ENCODE measurements at regions not wholly inside any gene's neighbourhood (a gene's known extent, or its start where the extent isn't known, plus 50 kb on each side); places are given as distances from the start of the nearest gene placed in this dataset.
A peak's percentile ranks its signal among the peaks of the same experiment; 100 is the strongest.

- no peak for DNase-seq
Measured at GRCh38 chr6:110033101-110033500, 55.0 kb downstream of the GPR6 start.

- no peak for DNase-seq
Measured at GRCh38 chr6:110033749-110034666, 55.9 kb downstream of the GPR6 start.

DNA sequence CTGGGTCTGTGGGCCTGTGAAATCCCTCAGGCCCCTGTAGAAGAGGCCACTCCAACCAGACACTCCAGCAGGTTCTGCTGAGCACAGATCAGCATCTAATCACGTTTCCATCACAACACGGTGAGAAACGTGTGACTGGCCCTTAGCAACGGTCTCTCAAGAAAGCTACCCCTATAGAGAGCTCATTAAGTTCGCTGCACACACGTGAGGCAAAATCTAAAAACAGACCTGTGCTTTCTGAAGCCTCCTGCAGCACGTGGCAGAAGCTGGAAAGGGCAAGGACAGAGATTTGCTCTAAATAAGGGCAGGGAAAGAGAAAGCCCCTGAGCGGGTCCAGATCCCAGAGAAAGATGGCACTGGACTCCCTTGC is 56.5 kb downstream of the GPR6 start:
- no peak for DNase-seq

- no peak for DNase-seq
Measured at GRCh38 chr6:110035321-110035720, 57.2 kb downstream of the GPR6 start.

DNA sequence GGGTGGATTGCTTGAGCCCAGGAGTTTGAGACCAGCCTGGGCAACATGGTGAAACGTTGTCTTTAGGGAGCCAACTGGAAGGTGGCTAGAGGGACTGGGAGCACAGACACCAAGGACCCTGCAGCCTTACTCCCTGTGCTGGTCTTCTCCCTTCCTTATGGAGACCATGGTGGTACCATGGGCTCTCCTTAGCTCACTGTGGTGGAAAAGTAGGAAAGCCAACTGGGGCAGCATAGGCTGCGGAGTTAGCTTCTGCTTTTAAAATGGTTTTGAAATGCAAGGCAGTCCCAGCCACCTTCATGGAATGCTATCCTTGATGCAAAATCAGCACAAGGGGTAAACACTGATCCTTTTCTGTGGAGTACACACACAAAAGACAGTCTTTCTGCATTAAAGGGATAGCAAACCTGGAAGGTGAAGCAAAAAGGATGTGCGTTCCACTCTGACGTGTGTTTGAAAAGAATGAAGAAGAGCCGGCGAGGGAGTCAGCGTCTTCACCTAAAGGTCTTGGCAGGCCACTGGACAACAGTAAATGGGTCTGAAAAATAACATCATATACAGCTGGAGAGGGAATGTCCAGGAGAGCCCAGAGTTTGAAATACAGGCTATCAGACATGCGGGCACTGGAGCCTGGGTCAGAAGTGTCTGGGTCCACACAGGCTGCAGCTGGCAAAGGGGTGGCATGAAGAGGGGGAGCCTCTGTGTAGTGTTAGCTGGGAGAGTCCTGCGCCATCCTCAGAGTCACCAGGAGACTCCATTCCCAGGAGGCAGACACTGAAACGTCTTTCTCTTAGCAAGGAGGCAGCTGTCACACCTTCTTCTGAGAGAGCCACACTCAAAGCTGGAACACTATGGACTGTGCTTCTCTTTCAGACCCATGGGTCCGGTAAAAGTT is 58.5 kb downstream of the GPR6 start:
- no peak for DNase-seq

DNA sequence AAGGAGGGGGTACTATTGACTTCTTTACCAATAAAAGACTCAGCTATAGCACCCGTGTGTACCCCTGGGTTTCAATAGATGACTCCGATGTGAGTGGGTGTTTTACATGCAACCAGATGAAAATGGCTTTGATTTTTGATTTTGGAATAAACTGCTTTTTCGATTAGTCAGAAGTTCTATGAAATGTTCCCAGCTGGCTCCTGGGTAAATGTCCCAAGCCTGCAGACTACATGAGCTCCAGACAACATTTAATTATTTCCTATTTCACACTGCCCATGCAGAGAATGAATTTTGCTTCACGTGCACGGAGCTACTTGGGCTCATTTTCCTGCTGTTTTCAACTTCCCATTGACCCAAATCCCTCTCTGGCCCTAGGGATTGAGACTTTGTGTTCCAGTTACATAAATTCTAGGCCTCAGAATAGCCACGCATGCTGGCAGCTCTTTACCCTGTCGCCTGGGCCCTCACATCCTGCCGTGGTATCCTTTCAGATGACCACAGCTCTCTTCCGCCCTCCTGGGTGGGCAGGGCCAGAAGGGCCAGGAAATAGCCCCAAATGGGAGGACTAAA is 59.7 kb downstream of the GPR6 start:
- no peak for DNase-seq

GRCh38 chr6:110039364-110039980 is 61.4 kb downstream of the GPR6 start:
- peak; percentile 83 for DNase-seq

GRCh38 chr6:110039981-110040383 is 61.9 kb downstream of the GPR6 start:
- peak; percentile 40 for DNase-seq

- DNase-seq = no peak
Measured at GRCh38 chr6:110040716-110041115, 62.6 kb downstream of the GPR6 start.

GRCh38 chr6:110041126-110041525 is 63.0 kb downstream of the GPR6 start:
- no peak for DNase-seq

DNA sequence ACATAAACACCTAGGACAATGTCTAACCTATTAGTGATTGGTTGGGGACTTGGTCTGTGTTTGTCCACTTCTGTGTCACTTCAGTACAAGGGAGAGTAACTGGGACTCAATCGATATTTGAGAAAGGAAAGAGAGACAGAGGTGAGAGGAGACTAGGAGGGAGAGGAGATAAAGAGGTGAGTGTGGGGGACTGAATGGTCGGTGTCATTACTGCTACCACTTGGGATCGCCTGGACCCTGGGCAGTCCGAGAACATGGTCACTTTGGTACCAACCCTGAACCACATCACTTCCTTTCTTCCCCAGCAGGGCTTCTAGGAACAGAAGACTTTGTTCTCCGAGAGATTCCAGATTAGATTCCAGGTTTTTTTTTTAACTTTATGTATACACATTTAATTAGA is 63.7 kb downstream of the GPR6 start:
- no peak for DNase-seq

DNA sequence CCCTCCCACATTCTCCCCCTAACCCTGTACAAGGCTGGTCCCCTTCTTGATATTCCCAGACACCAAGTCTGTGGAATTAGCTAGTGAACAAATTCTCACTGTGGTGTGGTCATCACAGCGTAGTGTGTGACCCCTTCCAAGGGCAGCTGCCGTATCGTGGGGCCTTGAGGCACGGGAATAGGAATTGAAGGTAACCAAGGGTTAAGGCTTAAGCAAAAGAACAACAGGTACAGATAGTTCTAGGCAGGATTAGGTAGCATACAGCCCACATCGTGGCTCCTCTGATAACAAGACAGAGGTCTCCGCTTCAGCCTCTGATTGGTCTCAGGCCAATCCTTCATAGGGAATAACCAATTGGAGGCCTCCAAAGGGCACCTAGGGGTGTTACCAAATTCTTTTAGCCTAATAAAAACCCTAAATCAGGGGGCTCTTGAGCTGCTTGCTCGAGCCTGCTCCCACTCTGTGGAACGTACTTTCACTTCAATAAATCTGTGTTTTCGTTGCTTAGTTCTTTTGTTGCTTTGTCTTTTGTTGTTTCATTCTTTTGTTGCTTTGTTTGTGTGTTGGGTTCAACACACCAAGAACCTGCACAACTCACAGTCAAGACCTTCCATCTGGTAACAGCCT is 64.7 kb downstream of the GPR6 start:
- DNase-seq = no peak

- DNase-seq = no peak
Measured at GRCh38 chr6:110043366-110043994, 65.4 kb downstream of the GPR6 start.

DNA sequence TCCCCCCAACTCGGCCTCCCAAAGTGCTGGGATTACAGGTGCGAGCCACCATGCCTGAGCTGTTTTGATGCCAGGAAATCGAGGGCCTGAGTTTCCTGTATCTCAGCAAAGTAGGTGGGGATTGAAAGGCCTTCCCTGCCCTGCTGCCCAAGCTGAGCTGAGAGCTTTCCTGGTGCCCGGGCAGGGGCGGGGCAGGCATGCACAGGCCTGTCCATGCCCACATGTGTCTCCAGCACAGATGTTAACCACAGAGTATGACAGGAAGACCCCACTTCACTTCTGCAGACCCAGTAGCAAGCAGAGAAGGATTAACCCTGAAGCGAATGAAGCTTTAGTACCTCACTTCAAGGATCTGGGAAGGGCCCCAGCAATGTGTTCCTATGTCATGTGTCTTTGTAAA is 66.0 kb downstream of the GPR6 start:
- no peak for DNase-seq

DNA sequence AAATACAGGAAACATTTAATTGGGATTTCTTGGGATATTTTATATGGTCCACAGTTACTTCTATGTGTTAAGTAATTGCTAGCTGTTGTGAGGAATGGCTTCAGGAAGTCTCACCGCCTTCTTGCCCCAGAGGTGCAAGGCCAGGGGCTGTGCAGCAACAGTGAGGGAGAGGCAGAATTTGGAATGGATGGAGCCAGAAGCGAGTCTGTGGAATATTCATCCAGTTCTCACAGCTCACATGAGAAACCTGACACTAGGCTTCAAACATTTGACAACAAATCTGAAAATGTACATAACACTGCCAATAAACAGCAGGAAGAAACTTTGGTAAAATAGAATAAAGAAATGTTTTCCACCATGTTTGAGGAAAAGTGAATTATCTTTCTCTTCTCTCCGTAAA is 66.5 kb downstream of the GPR6 start:
- no peak for DNase-seq

- no peak for DNase-seq
Measured at GRCh38 chr6:110048221-110048875, 70.2 kb downstream of the GPR6 start.

GRCh38 chr6:110049696-110050439 is 71.8 kb downstream of the GPR6 start:
- no peak for DNase-seq
